Liver (tissue), 8 donors: ENCODE measurements at regions not wholly inside any gene's neighbourhood (a gene's known extent, or its start where the extent isn't known, plus 50 kb on each side); places are given as distances from the start of the nearest gene placed in this dataset.

Source experiments
- DNase-seq: peaks from one replicate; pipeline ENCODE4 v3.0.0-alpha.2; 2017; ENCODE audit warnings: low spot score
- H3K27ac ChIP-seq, 2 donors: one replicate each; pipeline ENCODE4 v1.7.0; 2013; ENCODE audit warnings: inconsistent platforms in 2 of 2, low read length in 2 of 2, control low read depth in 1 of 2, low read depth in 1 of 2, mild to moderate bottlenecking in 1 of 2
- H3K27me3 ChIP-seq, 4 donors: one replicate each; pipeline versions ENCODE4 v1.6.1 to v1.7.0; 2013; ENCODE audit warnings: low read length in 3 of 4, inconsistent platforms in 1 of 4, mild to moderate bottlenecking in 1 of 4, moderate library complexity in 1 of 4; ENCODE audit not compliant: control insufficient read depth in 4 of 4, insufficient read depth in 4 of 4
- H3K36me3 ChIP-seq, 4 donors: one replicate each; pipeline versions ENCODE4 v1.6.1 to v1.7.0; 2013; ENCODE audit warnings: low read length in 3 of 4, mild to moderate bottlenecking in 3 of 4, low read depth in 1 of 4, moderate library complexity in 1 of 4; ENCODE audit not compliant: control insufficient read depth in 4 of 4, insufficient read depth in 3 of 4
- H3K4me1 ChIP-seq, 4 donors: one replicate each; pipeline versions ENCODE4 v1.6.1 to v1.7.0; 2013; ENCODE audit warnings: low read length in 3 of 4, mild to moderate bottlenecking in 3 of 4, moderate library complexity in 1 of 4; ENCODE audit not compliant: control insufficient read depth in 4 of 4, insufficient read depth in 4 of 4
- H3K4me3 ChIP-seq, 3 donors: one replicate each; pipeline versions ENCODE4 v1.6.1 to v1.7.0; 2013; ENCODE audit warnings: low read length in 3 of 3, control low read depth in 1 of 3, low read depth in 1 of 3, mild to moderate bottlenecking in 1 of 3
- H3K9ac ChIP-seq, 2 donors: one replicate each; pipeline ENCODE4 v1.7.0; 2013; ENCODE audit warnings: low read length in 2 of 2, mild to moderate bottlenecking in 2 of 2, moderate library complexity in 2 of 2, control low read depth in 1 of 2, low read depth in 1 of 2
- H3K9me3 ChIP-seq, 4 donors: one replicate each; pipeline versions ENCODE4 v1.6.1 to v1.7.0; 2013; ENCODE audit warnings: low read length in 3 of 4; ENCODE audit not compliant: control insufficient read depth in 4 of 4
- EGR1 ChIP-seq, 2 donors: IDR thresholded peaks; 2 replicates each; pipeline ENCODE4 v1.6.1; 2016 to 2018; ENCODE audit warnings: antibody characterized with exemption in 2 of 2, low read depth in 2 of 2
- FOXA1 ChIP-seq: IDR thresholded peaks from 2 replicates; pipeline ENCODE4 v1.6.1; 2016; ENCODE audit warnings: antibody characterized with exemption
- FOXA2 ChIP-seq: IDR thresholded peaks from 2 replicates; pipeline ENCODE4 v1.6.1; 2016; ENCODE audit warnings: antibody characterized with exemption
- GABPA ChIP-seq, 2 donors: IDR thresholded peaks in 1 of 2; conservative IDR thresholded peaks in 1 of 2; 2 replicates each; pipeline ENCODE4 v1.6.1; 2016; ENCODE audit warnings: antibody characterized with exemption in 2 of 2, mild to moderate bottlenecking in 1 of 2, moderate library complexity in 1 of 2
- HNF4A ChIP-seq, 2 donors: conservative IDR thresholded peaks; 2 replicates each; pipeline ENCODE4 v1.6.1; 2016; ENCODE audit warnings: antibody characterized with exemption in 2 of 2, mild to moderate bottlenecking in 2 of 2
- HNF4G ChIP-seq: IDR thresholded peaks from 2 replicates; pipeline ENCODE4 v1.6.1; 2016; ENCODE audit warnings: antibody characterized with exemption
- JUND ChIP-seq, 2 donors: IDR thresholded peaks; 2 replicates each; pipeline ENCODE4 v1.6.1; 2016; ENCODE audit warnings: antibody characterized with exemption in 2 of 2
- NR2F2 ChIP-seq: IDR thresholded peaks from 2 replicates; pipeline ENCODE4 v1.6.1; 2016; ENCODE audit warnings: antibody characterized with exemption
- RAD21 ChIP-seq, 2 donors: IDR thresholded peaks; 2 replicates each; pipeline ENCODE4 v1.6.1; 2016; ENCODE audit warnings: antibody characterized with exemption in 2 of 2, mild to moderate bottlenecking in 2 of 2
- RXRA ChIP-seq, 2 donors: IDR thresholded peaks; 2 replicates each; pipeline ENCODE4 v1.6.1; 2017 to 2018; ENCODE audit warnings: antibody characterized with exemption in 2 of 2, mild to moderate bottlenecking in 1 of 2
- SP1 ChIP-seq: IDR thresholded peaks from 2 replicates; pipeline ENCODE4 v1.6.1; 2018; ENCODE audit warnings: antibody characterized with exemption, mild to moderate bottlenecking
- TAF1 ChIP-seq: conservative IDR thresholded peaks from 2 replicates; pipeline ENCODE4 v1.6.1; 2016; ENCODE audit warnings: antibody characterized with exemption, mild to moderate bottlenecking
- YY1 ChIP-seq: IDR thresholded peaks from 2 replicates; pipeline ENCODE4 v1.6.1; 2016; ENCODE audit warnings: antibody characterized with exemption, mild to moderate bottlenecking
- WGBS: extraction: QIAGEN DNeasy Blood & Tissue Kit; methylation state at CpG from one replicate; pipeline ENCODE4 v1.1.7; 2013; 5-methylcytosine and 5-hydroxymethylcytosine counted together
- TF ChIP-seq, protein P1 (sequence below): IDR thresholded peaks from 2 replicates; pipeline ENCODE4 v1.6.1; 2016; ENCODE audit warnings: antibody characterized with exemption, mild to moderate bottlenecking
- TF ChIP-seq, protein P2 (sequence below): IDR thresholded peaks from 2 replicates; pipeline ENCODE4 v1.6.1; 2016; ENCODE audit warnings: antibody characterized with exemption
- TF ChIP-seq, protein P3 (sequence below): IDR thresholded peaks from 2 replicates; pipeline ENCODE4 v1.6.1; 2016; ENCODE audit warnings: antibody characterized with exemption
- TF ChIP-seq, protein P4 (sequence below): IDR thresholded peaks from 2 replicates; pipeline ENCODE4 v1.6.1; 2016; ENCODE audit warnings: antibody characterized with exemption
- TF ChIP-seq, protein P5 (sequence below): fragments of 150-350 bp; IDR thresholded peaks from 2 replicates; pipeline ENCODE4 v1.5.1; 2017; ENCODE audit warnings: improper control_type of control experiment, low read depth, low read length; ENCODE audit not compliant: missing input control
- donor health status: healthy.
- donor health status: healthy.
- donor health status: healthy.
- donor health status: healthy.
- donor health status: healthy.

DNA sequence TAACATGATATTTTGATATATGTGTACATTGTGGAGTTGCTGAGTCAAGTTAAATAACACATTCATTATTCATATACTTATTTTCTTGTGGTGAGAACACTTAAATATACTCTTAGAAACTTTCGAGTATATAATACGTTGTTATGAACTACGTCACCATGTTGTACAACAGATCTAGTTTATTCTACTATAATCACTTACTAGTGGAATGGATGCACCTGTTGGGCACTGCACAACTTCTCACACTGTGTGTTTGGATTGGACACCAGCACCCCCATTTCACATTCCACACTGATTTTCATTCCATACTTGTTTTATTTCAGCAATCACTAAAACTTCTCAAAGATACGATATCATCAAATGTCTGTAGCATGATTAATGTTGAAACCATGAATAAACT lies 407.3 kb downstream of the RPS24 start:
- H3K27me3 ChIP-seq: no peaks in the 10 kb centered on the region
- no peaks in the 10 kb centered on the region for H3K9me3 ChIP-seq
- whole genome bisulfite sequencing: 98% methylated on average over 4 of the region's 4 CpGs
- DNase-seq: no peak
- H3K4me1 ChIP-seq: peaks cover 0 to 10% (median 1%) of the 10 kb centered on the region in 4 donors
- no peaks in the 10 kb centered on the region for H3K36me3 ChIP-seq
- TF ChIP-seq, protein P1, sequence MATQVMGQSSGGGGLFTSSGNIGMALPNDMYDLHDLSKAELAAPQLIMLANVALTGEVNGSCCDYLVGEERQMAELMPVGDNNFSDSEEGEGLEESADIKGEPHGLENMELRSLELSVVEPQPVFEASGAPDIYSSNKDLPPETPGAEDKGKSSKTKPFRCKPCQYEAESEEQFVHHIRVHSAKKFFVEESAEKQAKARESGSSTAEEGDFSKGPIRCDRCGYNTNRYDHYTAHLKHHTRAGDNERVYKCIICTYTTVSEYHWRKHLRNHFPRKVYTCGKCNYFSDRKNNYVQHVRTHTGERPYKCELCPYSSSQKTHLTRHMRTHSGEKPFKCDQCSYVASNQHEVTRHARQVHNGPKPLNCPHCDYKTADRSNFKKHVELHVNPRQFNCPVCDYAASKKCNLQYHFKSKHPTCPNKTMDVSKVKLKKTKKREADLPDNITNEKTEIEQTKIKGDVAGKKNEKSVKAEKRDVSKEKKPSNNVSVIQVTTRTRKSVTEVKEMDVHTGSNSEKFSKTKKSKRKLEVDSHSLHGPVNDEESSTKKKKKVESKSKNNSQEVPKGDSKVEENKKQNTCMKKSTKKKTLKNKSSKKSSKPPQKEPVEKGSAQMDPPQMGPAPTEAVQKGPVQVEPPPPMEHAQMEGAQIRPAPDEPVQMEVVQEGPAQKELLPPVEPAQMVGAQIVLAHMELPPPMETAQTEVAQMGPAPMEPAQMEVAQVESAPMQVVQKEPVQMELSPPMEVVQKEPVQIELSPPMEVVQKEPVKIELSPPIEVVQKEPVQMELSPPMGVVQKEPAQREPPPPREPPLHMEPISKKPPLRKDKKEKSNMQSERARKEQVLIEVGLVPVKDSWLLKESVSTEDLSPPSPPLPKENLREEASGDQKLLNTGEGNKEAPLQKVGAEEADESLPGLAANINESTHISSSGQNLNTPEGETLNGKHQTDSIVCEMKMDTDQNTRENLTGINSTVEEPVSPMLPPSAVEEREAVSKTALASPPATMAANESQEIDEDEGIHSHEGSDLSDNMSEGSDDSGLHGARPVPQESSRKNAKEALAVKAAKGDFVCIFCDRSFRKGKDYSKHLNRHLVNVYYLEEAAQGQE: no peak
- TF ChIP-seq FOXA2: no peak
- no peak for TF ChIP-seq GABPA (IDR thresholded peaks at IDR 0.05 in 1 of 2, conservative IDR thresholded peaks at IDR 0.05 in 1 of 2)
- TF ChIP-seq RXRA (IDR thresholded peaks at IDR 0.05): no peak
- TF ChIP-seq, protein P2, sequence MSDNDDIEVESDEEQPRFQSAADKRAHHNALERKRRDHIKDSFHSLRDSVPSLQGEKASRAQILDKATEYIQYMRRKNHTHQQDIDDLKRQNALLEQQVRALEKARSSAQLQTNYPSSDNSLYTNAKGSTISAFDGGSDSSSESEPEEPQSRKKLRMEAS: no peak
- TF ChIP-seq JUND (IDR thresholded peaks at IDR 0.05): no peak
- TF ChIP-seq, protein P3, sequence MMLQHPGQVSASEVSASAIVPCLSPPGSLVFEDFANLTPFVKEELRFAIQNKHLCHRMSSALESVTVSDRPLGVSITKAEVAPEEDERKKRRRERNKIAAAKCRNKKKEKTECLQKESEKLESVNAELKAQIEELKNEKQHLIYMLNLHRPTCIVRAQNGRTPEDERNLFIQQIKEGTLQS: no peak
- no peak for TF ChIP-seq SP1
- no peak for TF ChIP-seq HNF4G
- no peak for TF ChIP-seq EGR1 (IDR thresholded peaks at IDR 0.05; ENCODE audit: low read depth in 2 of 2)
- TF ChIP-seq HNF4A (conservative IDR thresholded peaks at IDR 0.05): no peak
- H3K4me3 ChIP-seq: no peak overlapping the region
- H3K27ac ChIP-seq: no peak overlapping the region
- H3K9ac ChIP-seq: no peak overlapping the region

DNA sequence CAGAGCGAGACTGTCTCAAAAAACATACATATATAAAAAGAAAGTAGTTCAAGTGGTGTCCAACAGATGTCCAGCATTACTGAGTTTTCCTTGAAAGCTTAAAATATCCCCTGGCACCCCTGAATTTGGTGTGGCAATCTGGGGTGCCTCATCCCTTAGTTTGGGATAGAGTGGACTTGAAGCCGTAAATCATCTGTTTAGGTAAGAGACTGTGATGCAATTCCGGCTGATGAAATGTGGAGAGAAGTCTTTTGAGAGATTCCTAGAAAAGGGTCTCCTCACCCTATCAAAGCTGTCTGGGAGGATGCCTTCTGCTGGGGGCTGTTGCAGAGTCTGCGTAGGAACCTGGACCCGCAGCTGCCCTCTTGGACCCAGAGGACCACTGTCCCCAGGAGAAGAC lies 408.0 kb downstream of the RPS24 start:
- TF ChIP-seq RAD21 (IDR thresholded peaks at IDR 0.05): no peak
- TF ChIP-seq SP1: no peak
- TF ChIP-seq HNF4G: no peak
- no peak for TF ChIP-seq FOXA1
- Histone ChIP-seq H3K4me1 (peaks cover 0 to 10% (median 1%) of the 10 kb centered on the region in 4 donors), H3K27me3 (no peaks in the 10 kb centered on the region), H3K27ac (no peak overlapping the region), H3K9me3 (no peaks in the 10 kb centered on the region), H3K9ac (no peak overlapping the region), H3K36me3 (no peaks in the 10 kb centered on the region), H3K4me3 (no peak overlapping the region)
- 94% methylated on average over 5 of the region's 5 CpGs for WGBS
- no peak for DNase-seq

DNA sequence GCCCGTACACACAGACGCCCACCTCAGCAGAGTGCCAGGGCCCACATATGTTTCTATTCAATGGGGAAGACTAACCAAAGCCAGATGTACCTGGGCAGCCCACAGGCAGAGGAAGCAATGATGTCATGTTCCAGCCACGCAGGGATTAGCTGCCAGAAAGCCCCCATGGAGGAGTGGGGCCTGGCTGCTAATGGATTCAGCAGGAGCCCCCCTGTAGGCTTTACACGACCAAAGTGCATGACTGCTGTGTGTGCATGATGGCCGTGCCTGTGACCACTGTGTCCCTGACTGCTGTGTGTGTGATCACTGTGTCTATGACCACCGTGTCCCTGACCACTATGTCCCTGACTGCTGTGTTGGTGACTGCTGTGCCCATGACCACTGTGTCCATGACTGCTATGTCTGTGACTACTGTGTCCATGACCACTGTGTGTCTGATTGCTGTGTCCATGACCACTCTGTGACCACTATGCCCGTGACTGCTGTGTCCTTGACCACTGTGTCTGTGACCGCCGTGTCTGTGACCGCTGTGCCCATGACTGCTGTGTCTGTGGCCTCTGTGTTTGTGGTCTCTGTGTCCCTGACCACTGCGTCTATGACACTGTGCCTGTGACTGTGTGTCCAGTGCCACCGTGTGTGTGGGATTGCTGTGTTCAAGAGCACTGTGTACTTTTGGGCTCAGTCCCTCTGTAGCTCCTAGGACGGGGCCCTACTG lies 409.3 kb downstream of the RPS24 start:
- Histone ChIP-seq H3K27me3 (no peaks in the 10 kb centered on the region), H3K9ac (no peak overlapping the region), H3K4me3 (no peak overlapping the region), H3K9me3 (no peaks in the 10 kb centered on the region), H3K36me3 (no peaks in the 10 kb centered on the region), H3K4me1 (peaks cover 0 to 8% (median 1%) of the 10 kb centered on the region in 4 donors), H3K27ac (no peak overlapping the region)
- DNase-seq: no peak
- TF ChIP-seq FOXA2: no peak
- no peak for TF ChIP-seq RXRA (IDR thresholded peaks at IDR 0.05)
- TF ChIP-seq, protein P4, sequence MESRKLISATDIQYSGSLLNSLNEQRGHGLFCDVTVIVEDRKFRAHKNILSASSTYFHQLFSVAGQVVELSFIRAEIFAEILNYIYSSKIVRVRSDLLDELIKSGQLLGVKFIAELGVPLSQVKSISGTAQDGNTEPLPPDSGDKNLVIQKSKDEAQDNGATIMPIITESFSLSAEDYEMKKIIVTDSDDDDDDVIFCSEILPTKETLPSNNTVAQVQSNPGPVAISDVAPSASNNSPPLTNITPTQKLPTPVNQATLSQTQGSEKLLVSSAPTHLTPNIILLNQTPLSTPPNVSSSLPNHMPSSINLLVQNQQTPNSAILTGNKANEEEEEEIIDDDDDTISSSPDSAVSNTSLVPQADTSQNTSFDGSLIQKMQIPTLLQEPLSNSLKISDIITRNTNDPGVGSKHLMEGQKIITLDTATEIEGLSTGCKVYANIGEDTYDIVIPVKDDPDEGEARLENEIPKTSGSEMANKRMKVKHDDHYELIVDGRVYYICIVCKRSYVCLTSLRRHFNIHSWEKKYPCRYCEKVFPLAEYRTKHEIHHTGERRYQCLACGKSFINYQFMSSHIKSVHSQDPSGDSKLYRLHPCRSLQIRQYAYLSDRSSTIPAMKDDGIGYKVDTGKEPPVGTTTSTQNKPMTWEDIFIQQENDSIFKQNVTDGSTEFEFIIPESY: no peak
- TF ChIP-seq, protein P2: no peak
- no peak for TF ChIP-seq GABPA (IDR thresholded peaks at IDR 0.05 in 1 of 2, conservative IDR thresholded peaks at IDR 0.05 in 1 of 2)
- no peak for TF ChIP-seq YY1
- TF ChIP-seq, protein P3: no peak
- TF ChIP-seq TAF1: no peak
- TF ChIP-seq FOXA1: no peak
- TF ChIP-seq NR2F2: no peak
- no peak for TF ChIP-seq HNF4G
- no peak for TF ChIP-seq RAD21 (IDR thresholded peaks at IDR 0.05)
- no peak for TF ChIP-seq SP1
- TF ChIP-seq, protein P5, sequence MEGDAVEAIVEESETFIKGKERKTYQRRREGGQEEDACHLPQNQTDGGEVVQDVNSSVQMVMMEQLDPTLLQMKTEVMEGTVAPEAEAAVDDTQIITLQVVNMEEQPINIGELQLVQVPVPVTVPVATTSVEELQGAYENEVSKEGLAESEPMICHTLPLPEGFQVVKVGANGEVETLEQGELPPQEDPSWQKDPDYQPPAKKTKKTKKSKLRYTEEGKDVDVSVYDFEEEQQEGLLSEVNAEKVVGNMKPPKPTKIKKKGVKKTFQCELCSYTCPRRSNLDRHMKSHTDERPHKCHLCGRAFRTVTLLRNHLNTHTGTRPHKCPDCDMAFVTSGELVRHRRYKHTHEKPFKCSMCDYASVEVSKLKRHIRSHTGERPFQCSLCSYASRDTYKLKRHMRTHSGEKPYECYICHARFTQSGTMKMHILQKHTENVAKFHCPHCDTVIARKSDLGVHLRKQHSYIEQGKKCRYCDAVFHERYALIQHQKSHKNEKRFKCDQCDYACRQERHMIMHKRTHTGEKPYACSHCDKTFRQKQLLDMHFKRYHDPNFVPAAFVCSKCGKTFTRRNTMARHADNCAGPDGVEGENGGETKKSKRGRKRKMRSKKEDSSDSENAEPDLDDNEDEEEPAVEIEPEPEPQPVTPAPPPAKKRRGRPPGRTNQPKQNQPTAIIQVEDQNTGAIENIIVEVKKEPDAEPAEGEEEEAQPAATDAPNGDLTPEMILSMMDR: no peak
- TF ChIP-seq JUND (IDR thresholded peaks at IDR 0.05): no peak
- TF ChIP-seq HNF4A (conservative IDR thresholded peaks at IDR 0.05): no peak
- TF ChIP-seq EGR1 (IDR thresholded peaks at IDR 0.05; ENCODE audit: low read depth in 2 of 2): no peak
- 94% methylated on average over 13 of the region's 13 CpGs for WGBS
